OCI-LY7 (cell line): ENCODE measurements at regions not wholly inside any gene's neighbourhood (a gene's known extent, or its start where the extent isn't known, plus 50 kb on each side); places are given as distances from the start of the nearest gene placed in this dataset.

Experiments
- BruUV-seq: library from RNA; stranded (reverse); fragments of 400-500 nt; replicated peaks from 2 replicates; lab custom pipeline; 2021; lab: Mats Ljungman, UMichigan
- CTCF ChIA-PET: fragments of 300-600 bp; sonication (Branson Sonifier 250); formaldehyde crosslinking; loops from one replicate; lab custom pipeline; 2022; ENCODE audit warnings: antibody characterized with exemption; ENCODE audit not compliant: unreplicated experiment; lab: Charles Lee
- POLR2A ChIA-PET: fragments of 300-600 bp; sonication (Branson Sonifier 250); formaldehyde crosslinking; loops from one replicate; lab custom pipeline; 2022; ENCODE audit warnings: antibody characterized with exemption; lab: Charles Lee
- DNase-seq: peaks from one replicate; pipeline ENCODE4 v3.0.0-alpha.2; 2015; ENCODE audit warnings: low spot score
- H2AFZ ChIP-seq: fragments of 200-600 bp; sonication (generic), shearing (Covaris generic); 2 replicates; pipeline ENCODE4 v1.6.1; 2014; ENCODE audit warnings: mild to moderate bottlenecking, antibody characterized with exemption, low read length, moderate library complexity
- H3K27ac ChIP-seq: fragments of 200-600 bp; sonication (generic); 2 replicates; pipeline ENCODE4 v1.5.1; 2014; ENCODE audit warnings: mixed run types, low read depth, mild to moderate bottlenecking, moderate library complexity, low read length, inconsistent platforms; ENCODE audit not compliant: poor library complexity, severe bottlenecking
- H3K36me3 ChIP-seq: fragments of 200-600 bp; sonication (generic); 2 replicates; pipeline ENCODE4 v1.6.1; 2014; ENCODE audit warnings: mild to moderate bottlenecking, antibody characterized with exemption, low read length, moderate library complexity, mixed read lengths; ENCODE audit not compliant: insufficient read depth
- H3K4me1 ChIP-seq: fragments of 200-600 bp; sonication (generic); 2 replicates; pipeline ENCODE4 v1.5.1; 2014; ENCODE audit warnings: mild to moderate bottlenecking, low read length; ENCODE audit not compliant: insufficient read depth, poor library complexity, severe bottlenecking
- H3K4me2 ChIP-seq: fragments of 200-600 bp; sonication (generic); 2 replicates; pipeline ENCODE4 v1.6.1; 2014; ENCODE audit warnings: mild to moderate bottlenecking, low read length
- H3K4me3 ChIP-seq: fragments of 200-600 bp; sonication (generic); 2 replicates; pipeline ENCODE4 v1.5.1; 2014; ENCODE audit warnings: mild to moderate bottlenecking, low read depth, low read length; ENCODE audit not compliant: poor library complexity, severe bottlenecking
- H3K79me2 ChIP-seq: fragments of 200-600 bp; sonication (generic); 2 replicates; pipeline ENCODE4 v1.6.1; 2016; ENCODE audit warnings: low read depth, mild to moderate bottlenecking, low read length, moderate library complexity, mixed read lengths; ENCODE audit not compliant: insufficient read depth
- H3K9me2 ChIP-seq: fragments of 200-600 bp; sonication (generic); 2 replicates; pipeline ENCODE4 v1.6.1; 2016; ENCODE audit warnings: mild to moderate bottlenecking, low read length, mixed read lengths; ENCODE audit not compliant: insufficient read depth
- H3K9me3 ChIP-seq: fragments of 200-600 bp; sonication (generic); 2 replicates; pipeline ENCODE4 v1.6.1; 2014; ENCODE audit warnings: mild to moderate bottlenecking, mixed run types, low read length, mixed read lengths
- H4K20me1 ChIP-seq: fragments of 200-600 bp; sonication (generic); 2 replicates; pipeline ENCODE4 v1.6.1; 2014; ENCODE audit warnings: mild to moderate bottlenecking, antibody characterized with exemption, low read length, moderate library complexity, mixed read lengths; ENCODE audit not compliant: insufficient read depth
- EZH2phosphoT487 ChIP-seq: fragments of 200-600 bp; sonication (generic); IDR thresholded peaks from 2 replicates; pipeline ENCODE4 v1.6.1; 2018; ENCODE audit warnings: low read depth, borderline replicate concordance, mild to moderate bottlenecking, mixed run types, antibody characterized with exemption, low read length, moderate library complexity, mixed read lengths
- intact Hi-C: fragments of 100-400 bp; cut with micrococcal nuclease; formaldehyde crosslinking; loops from one replicate; pipeline ENCODE4 v1.10.0; 2022; ENCODE audit not compliant: unreplicated experiment
- TF ChIP-seq, protein P1 (sequence below): fragments of 200-600 bp; sonication (generic); conservative IDR thresholded peaks from 2 replicates; pipeline ENCODE4 v1.5.1; 2014; ENCODE audit warnings: mild to moderate bottlenecking, antibody characterized with exemption, low read length, moderate library complexity, mixed read lengths

DNA sequence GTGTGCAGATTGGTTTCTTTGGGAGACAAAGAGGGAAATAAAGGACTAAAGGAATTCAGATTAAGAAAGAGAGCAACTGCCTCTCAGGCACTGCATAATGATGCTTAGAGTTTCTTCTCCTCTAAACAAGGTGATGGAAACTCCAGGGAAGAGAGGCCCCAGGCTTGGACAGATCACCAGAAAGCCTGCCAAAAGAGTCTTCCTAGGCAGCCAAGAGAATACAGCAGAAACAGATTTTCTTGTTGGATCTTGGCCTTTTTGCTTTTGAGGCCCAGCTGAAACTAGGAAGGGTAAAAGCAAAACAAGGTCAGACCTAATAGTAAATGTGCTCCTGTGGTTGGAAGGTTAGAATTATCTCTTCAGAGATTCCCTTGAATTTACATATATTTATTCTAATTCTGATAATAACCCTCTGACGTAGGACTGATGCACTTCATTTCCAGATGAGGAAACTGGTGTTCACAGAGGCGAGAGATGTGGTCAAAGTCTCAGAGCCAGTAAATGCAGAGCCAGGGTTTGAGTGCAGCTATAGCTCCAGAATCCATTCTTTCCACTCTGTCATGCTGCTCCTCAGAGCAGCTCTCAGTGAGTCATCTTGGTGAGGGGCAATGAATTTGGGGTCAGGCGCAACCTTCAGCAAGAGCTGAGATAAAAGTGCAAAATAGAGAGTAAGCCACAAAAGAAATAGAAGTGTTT is 142.3 kb upstream of the FBXO11 start:
- ChIA-PET CTCF (no interaction called here), POLR2A (interaction anchor here (0.6 kb wide), 1 partner anchor 1777 kb away, joined by 4 read pairs; no protein-coding TSS in a partner anchor)
- no peak overlapping the region for H3K4me2 ChIP-seq
- H3K79me2 ChIP-seq = no peaks in the 10 kb centered on the region
- intact Hi-C loops = no loop called here
- no peak overlapping the region for H3K27ac ChIP-seq
- no peaks in the 10 kb centered on the region for H3K9me3 ChIP-seq
- H2AFZ ChIP-seq = no peak overlapping the region
- H3K4me3 ChIP-seq = no peak overlapping the region
- TF ChIP-seq EZH2phosphoT487 = no peak
- TF ChIP-seq, protein P1, sequence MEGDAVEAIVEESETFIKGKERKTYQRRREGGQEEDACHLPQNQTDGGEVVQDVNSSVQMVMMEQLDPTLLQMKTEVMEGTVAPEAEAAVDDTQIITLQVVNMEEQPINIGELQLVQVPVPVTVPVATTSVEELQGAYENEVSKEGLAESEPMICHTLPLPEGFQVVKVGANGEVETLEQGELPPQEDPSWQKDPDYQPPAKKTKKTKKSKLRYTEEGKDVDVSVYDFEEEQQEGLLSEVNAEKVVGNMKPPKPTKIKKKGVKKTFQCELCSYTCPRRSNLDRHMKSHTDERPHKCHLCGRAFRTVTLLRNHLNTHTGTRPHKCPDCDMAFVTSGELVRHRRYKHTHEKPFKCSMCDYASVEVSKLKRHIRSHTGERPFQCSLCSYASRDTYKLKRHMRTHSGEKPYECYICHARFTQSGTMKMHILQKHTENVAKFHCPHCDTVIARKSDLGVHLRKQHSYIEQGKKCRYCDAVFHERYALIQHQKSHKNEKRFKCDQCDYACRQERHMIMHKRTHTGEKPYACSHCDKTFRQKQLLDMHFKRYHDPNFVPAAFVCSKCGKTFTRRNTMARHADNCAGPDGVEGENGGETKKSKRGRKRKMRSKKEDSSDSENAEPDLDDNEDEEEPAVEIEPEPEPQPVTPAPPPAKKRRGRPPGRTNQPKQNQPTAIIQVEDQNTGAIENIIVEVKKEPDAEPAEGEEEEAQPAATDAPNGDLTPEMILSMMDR = no peak
- no peaks in the 10 kb centered on the region for H3K9me2 ChIP-seq
- no TSS peak for BruUV-seq
- no peaks in the 10 kb centered on the region for H3K36me3 ChIP-seq
- no peak for DNase-seq
- H3K4me1 ChIP-seq = peaks cover 7% of the 10 kb centered on the region
- no peaks in the 10 kb centered on the region for H4K20me1 ChIP-seq

DNA sequence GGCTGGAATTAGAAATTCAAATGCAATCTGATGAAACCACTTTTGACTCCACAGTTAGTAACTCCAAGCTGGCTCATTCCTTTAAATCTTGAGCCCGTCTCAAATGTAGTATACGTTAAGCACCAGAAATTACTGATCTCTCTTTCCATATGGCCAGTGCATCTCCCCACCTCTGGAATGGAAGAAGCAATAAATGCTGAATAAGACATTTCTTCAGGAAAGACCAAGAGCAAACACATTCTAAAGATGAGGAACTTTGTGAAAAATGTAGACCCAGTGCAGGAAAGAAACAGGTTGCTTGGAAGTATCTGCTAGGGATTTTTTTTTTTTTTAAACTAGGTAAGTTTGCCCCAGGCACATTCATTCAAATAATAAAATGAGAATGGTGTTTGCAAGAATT is 143.1 kb upstream of the FBXO11 start:
- H3K36me3 ChIP-seq = no peaks in the 10 kb centered on the region
- H3K4me3 ChIP-seq = no peak overlapping the region
- H3K4me1 ChIP-seq = peaks cover 7% of the 10 kb centered on the region
- H3K4me2 ChIP-seq = no peak overlapping the region
- H4K20me1 ChIP-seq = no peaks in the 10 kb centered on the region
- H3K9me2 ChIP-seq = no peaks in the 10 kb centered on the region
- ChIA-PET CTCF (no interaction called here), POLR2A (no interaction called here)
- no peak overlapping the region for H2AFZ ChIP-seq
- H3K79me2 ChIP-seq = no peaks in the 10 kb centered on the region
- H3K27ac ChIP-seq = no peak overlapping the region
- TF ChIP-seq, protein P1 = no peak
- TF ChIP-seq EZH2phosphoT487 = no peak
- no peaks in the 10 kb centered on the region for H3K9me3 ChIP-seq
- BruUV-seq = no TSS peak
- intact Hi-C loops = no loop called here
- no peak for DNase-seq

DNA sequence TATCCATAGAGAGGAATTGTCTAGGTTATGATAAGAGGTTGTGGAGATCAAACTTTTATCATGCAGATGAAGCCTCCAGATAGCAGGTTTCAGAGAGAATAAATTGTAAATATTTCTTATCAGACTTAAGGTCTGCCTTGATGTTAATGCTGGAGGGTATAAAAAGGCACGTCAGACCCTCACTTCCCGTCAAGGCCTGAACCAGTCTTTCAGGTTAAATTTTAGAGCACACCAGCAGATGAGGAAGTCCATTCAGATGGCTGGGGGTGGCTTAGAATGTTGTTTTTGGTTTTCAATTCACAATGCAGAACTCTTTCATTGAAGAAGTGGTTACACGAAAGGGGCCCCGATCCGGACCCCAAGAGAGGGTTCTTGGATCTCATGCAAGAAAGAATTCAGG is 144.4 kb upstream of the FBXO11 start:
- POLR2A ChIA-PET = no interaction called here

More for the DNA sequence above, 144.4 kb upstream of the FBXO11 start:
- DNase-seq = no peak
- no peak overlapping the region for H2AFZ ChIP-seq
- no peaks in the 10 kb centered on the region for H3K9me2 ChIP-seq
- CTCF ChIA-PET = no interaction called here
- BruUV-seq = no TSS peak
- H3K9me3 ChIP-seq = no peaks in the 10 kb centered on the region
- no peak for TF ChIP-seq EZH2phosphoT487
- TF ChIP-seq, protein P1 = no peak
- peaks cover 2% of the 10 kb centered on the region for H3K4me1 ChIP-seq
- intact Hi-C loops = no loop called here
- H3K4me3 ChIP-seq = no peak overlapping the region
- H3K27ac ChIP-seq = no peak overlapping the region
- H3K4me2 ChIP-seq = no peak overlapping the region
- no peaks in the 10 kb centered on the region for H3K79me2 ChIP-seq
- H4K20me1 ChIP-seq = no peaks in the 10 kb centered on the region
- no peaks in the 10 kb centered on the region for H3K36me3 ChIP-seq
